ENCODE measurements at regions not wholly inside any gene's neighbourhood (a gene's known extent, or its start where the extent isn't known, plus 50 kb on each side); places are given as distances from the start of the nearest gene placed in this dataset.

GRCh38 chr22:20637750-20638506 lies 130.5 kb downstream of the MED15 start:
- H3K4me1 Mint-ChIP-seq = no peaks in the 10 kb centered on the region
- H3K9me3 Mint-ChIP-seq = peaks cover 4% of the 10 kb centered on the region
- H3K27ac Mint-ChIP-seq = no peak overlapping the region
- H3K27me3 Mint-ChIP-seq (ENCODE audit: low read depth) = peaks cover 34% of the 10 kb centered on the region
- H3K36me3 Mint-ChIP-seq (ENCODE audit: low read depth) = no peaks in the 10 kb centered on the region
- TF ChIP-seq CTCF (IDR thresholded peaks at IDR 0.05; ENCODE audit: unreplicated experiment in 3 of 3) = no peak
- no peak overlapping the region for H3K4me3 Mint-ChIP-seq

GRCh38 chr22:20638507-20638870 lies 131.1 kb downstream of the MED15 start:
- H3K9me3 Mint-ChIP-seq = peaks cover 4% of the 10 kb centered on the region
- no peaks in the 10 kb centered on the region for H3K36me3 Mint-ChIP-seq (ENCODE audit: low read depth)
- H3K4me3 Mint-ChIP-seq = no peak overlapping the region
- TF ChIP-seq CTCF (IDR thresholded peaks at IDR 0.05; ENCODE audit: unreplicated experiment in 3 of 3) = no peak
- no peak overlapping the region for H3K27ac Mint-ChIP-seq
- H3K27me3 Mint-ChIP-seq (ENCODE audit: low read depth) = peaks cover 30% of the 10 kb centered on the region
- no peaks in the 10 kb centered on the region for H3K4me1 Mint-ChIP-seq

- Mint-ChIP-seq H3K27me3 (ENCODE audit: low read depth) (peaks cover 33% of the 10 kb centered on the region), H3K4me1 (no peaks in the 10 kb centered on the region), H3K4me3 (no peak overlapping the region), H3K27ac (no peak overlapping the region), H3K9me3 (peaks cover 4% of the 10 kb centered on the region), H3K36me3 (ENCODE audit: low read depth) (no peaks in the 10 kb centered on the region)
- no peak for TF ChIP-seq CTCF (IDR thresholded peaks at IDR 0.05; ENCODE audit: unreplicated experiment in 3 of 3)
Measured at GRCh38 chr22:20639343-20639742, 131.9 kb downstream of the MED15 start.

- Mint-ChIP-seq H3K4me3 (no peak overlapping the region), H3K9me3 (peaks cover 4% of the 10 kb centered on the region), H3K27ac (no peak overlapping the region), H3K36me3 (ENCODE audit: low read depth) (no peaks in the 10 kb centered on the region), H3K27me3 (ENCODE audit: low read depth) (peaks cover 34% of the 10 kb centered on the region), H3K4me1 (no peaks in the 10 kb centered on the region)
- no peak for TF ChIP-seq CTCF (IDR thresholded peaks at IDR 0.05; ENCODE audit: unreplicated experiment in 3 of 3)
Measured at GRCh38 chr22:20639750-20640149, 132.3 kb downstream of the MED15 start.

GRCh38 chr22:20641198-20641892 lies 132.6 kb upstream of the SERPIND1 start:
- Mint-ChIP-seq H3K27ac (no peak overlapping the region), H3K9me3 (peaks cover 4% of the 10 kb centered on the region), H3K4me1 (no peaks in the 10 kb centered on the region), H3K36me3 (ENCODE audit: low read depth) (no peaks in the 10 kb centered on the region), H3K27me3 (ENCODE audit: low read depth) (peaks cover 30% of the 10 kb centered on the region), H3K4me3 (no peak overlapping the region)
- no peak for TF ChIP-seq CTCF (IDR thresholded peaks at IDR 0.05; ENCODE audit: unreplicated experiment in 3 of 3)
